ENCODE measurements at regions not wholly inside any gene's neighbourhood (a gene's known extent, or its start where the extent isn't known, plus 50 kb on each side); places are given as distances from the start of the nearest gene placed in this dataset.

- TF ChIP-seq, protein P1, sequence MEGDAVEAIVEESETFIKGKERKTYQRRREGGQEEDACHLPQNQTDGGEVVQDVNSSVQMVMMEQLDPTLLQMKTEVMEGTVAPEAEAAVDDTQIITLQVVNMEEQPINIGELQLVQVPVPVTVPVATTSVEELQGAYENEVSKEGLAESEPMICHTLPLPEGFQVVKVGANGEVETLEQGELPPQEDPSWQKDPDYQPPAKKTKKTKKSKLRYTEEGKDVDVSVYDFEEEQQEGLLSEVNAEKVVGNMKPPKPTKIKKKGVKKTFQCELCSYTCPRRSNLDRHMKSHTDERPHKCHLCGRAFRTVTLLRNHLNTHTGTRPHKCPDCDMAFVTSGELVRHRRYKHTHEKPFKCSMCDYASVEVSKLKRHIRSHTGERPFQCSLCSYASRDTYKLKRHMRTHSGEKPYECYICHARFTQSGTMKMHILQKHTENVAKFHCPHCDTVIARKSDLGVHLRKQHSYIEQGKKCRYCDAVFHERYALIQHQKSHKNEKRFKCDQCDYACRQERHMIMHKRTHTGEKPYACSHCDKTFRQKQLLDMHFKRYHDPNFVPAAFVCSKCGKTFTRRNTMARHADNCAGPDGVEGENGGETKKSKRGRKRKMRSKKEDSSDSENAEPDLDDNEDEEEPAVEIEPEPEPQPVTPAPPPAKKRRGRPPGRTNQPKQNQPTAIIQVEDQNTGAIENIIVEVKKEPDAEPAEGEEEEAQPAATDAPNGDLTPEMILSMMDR (IDR thresholded peaks at IDR 0.05 in 4 of 5, conservative IDR thresholded peaks at IDR 0.05 in 1 of 5), result no peak
- TF ChIP-seq POLR2A (IDR thresholded peaks at IDR 0.05), result no peak
Observed at GRCh38 chr10:52645187-52645758, 127.3 kb downstream of the MBL2 start.
